ENCODE measurements at regions not wholly inside any gene's neighbourhood (a gene's known extent, or its start where the extent isn't known, plus 50 kb on each side); places are given as distances from the start of the nearest gene placed in this dataset.

GRCh38 chr2:188217264-188217663 is 74.4 kb upstream of the GULP1 start:
- DNase-seq (ENCODE audit: low spot score), result no peak

DNA sequence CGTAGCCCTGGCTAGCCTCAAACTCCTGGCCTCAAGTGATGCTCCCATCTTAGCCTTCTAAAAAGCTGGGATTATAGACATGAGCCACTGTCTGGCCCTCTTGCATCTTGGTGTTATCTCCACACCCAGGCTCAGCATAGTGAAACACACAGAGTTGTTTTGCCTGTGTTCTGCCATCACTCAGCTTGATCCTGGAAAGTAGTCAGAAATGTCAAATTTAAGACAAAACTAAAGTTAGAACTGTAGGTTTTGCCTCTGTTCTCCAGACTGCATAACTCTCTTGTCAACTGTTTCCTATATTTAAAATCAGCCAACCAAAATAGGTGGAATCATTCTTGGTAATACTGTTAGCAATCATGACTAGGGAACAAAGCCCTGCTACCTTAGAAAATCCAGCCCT is 72.1 kb upstream of the GULP1 start:
- no peak for DNase-seq (ENCODE audit: low spot score)

GRCh38 chr2:188220535-188220934 is 71.1 kb upstream of the GULP1 start:
- no peak for DNase-seq (ENCODE audit: low spot score)

DNA sequence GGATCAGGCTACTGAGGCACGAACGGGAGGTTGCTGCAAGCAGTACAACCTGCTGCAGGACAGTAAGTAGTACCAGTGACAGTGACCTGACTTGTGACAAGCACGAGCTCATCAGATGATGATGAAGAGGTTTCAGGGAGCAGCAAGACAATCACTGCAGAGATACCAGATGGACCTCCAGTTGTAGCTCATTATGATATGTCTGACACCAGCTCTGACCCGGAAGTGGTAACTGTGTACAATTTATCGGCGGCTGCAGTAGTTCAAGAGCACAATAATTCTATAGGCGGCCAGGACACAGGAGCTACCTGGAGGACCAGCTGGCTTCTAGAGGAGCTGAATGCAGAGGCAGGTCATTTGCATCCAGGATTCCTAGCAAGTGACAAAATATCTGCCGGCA is 64.0 kb upstream of the GULP1 start:
- no peak for DNase-seq (ENCODE audit: low spot score)

- DNase-seq (ENCODE audit: low spot score), result no peak
These were observed 56.3 kb upstream of the GULP1 start for GRCh38 chr2:188235364-188235763.

DNA sequence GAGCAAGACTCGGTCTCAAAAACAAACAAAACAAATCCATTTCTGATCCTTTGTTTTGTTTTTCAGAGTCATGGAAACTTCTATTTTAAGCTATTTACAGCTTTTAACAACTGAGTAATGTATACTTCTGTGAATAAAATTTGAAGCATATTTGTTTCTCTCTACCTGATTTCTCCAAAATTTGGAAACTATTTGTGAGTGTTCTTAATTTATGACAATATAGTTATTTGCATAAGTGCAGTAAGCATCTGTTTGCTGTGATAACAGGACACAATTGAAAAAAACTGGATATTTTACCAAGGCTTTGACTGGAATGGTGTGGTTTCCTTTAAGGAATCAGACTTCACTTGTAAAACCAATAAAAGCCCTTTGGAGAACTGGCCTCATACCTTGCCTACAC is 53.3 kb upstream of the GULP1 start:
- no peak for DNase-seq (ENCODE audit: low spot score)

Measured in Ammon's horn (tissue), 1 donor.